Lung (tissue), 11 donors: ENCODE measurements at regions not wholly inside any gene's neighbourhood (a gene's known extent, or its start where the extent isn't known, plus 50 kb on each side); places are given as distances from the start of the nearest gene placed in this dataset.
"Not testable (repeated sequence)": the region's sequence is repeated elsewhere in the genome, so short reads cannot be mapped to it uniquely, and the experiment has no call there.

Experiments used
- ATAC-seq: fragments of 200-7000 bp; cut with Tn5 transposase; one replicate; pipeline ENCODE4 v1.9.1; 2020; ENCODE audit warnings: moderate number of reproducible peaks; ENCODE audit not compliant: insufficient read depth, low FRiP score
- DNase-seq, 3 donors: peaks; one replicate each; pipeline ENCODE4 v3.0.0-alpha.2; 2013 to 2017
- H3K27ac ChIP-seq, 2 donors: one replicate each; pipeline ENCODE4 v1.5.1; 2013; ENCODE audit warnings: mild to moderate bottlenecking in 2 of 2, moderate library complexity in 2 of 2, control low read depth in 1 of 2, inconsistent platforms in 1 of 2, low read depth in 1 of 2, low read length in 1 of 2
- H3K27me3 ChIP-seq, 3 donors: one replicate each; pipeline ENCODE4 v1.5.1; 2013; ENCODE audit warnings: low read length in 2 of 3; ENCODE audit not compliant: control insufficient read depth in 3 of 3, insufficient read depth in 3 of 3
- H3K36me3 ChIP-seq, 4 donors: one replicate each; pipeline ENCODE4 v1.5.1; 2013; ENCODE audit warnings: low read length in 4 of 4, mild to moderate bottlenecking in 1 of 4, moderate library complexity in 1 of 4; ENCODE audit not compliant: control insufficient read depth in 4 of 4, insufficient read depth in 4 of 4
- H3K4me1 ChIP-seq, 5 donors: one replicate each; pipeline ENCODE4 v1.5.1; 2013; ENCODE audit warnings: low read length in 5 of 5, mild to moderate bottlenecking in 2 of 5, moderate library complexity in 1 of 5; ENCODE audit not compliant: control insufficient read depth in 5 of 5, insufficient read depth in 5 of 5
- H3K4me3 ChIP-seq: one replicate; pipeline ENCODE4 v1.5.1; 2013; ENCODE audit warnings: mild to moderate bottlenecking, control low read depth, moderate library complexity
- H3K9ac ChIP-seq, 2 donors: one replicate each; pipeline ENCODE4 v1.5.1; 2013; ENCODE audit warnings: low read length in 2 of 2, control low read depth in 1 of 2; ENCODE audit not compliant: insufficient read depth in 1 of 2
- H3K9me3 ChIP-seq, 4 donors: one replicate each; pipeline ENCODE4 v1.5.1; 2013; ENCODE audit warnings: low read length in 3 of 4, mild to moderate bottlenecking in 1 of 4, moderate library complexity in 1 of 4; ENCODE audit not compliant: control insufficient read depth in 4 of 4, insufficient read depth in 3 of 4
- WGBS, 2 donors: extraction: QIAGEN DNeasy Blood & Tissue Kit; methylation state at CpG; one replicate each; pipeline ENCODE4 v1.1.7; 2013; 5-methylcytosine and 5-hydroxymethylcytosine counted together
- TF ChIP-seq, protein P1 (sequence below): IDR thresholded peaks from 2 replicates; pipeline ENCODE4 v1.5.1; 2012; ENCODE audit warnings: mild to moderate bottlenecking; ENCODE audit errors: control extremely low read depth, extremely low read depth
- donor health status: control.
- donor health status: control.
- donor health status: Bipolar disorder and iron deficiency.
- donor health status: healthy.
- donor health status: DM: yes; HTN: yes; CAD: no.

DNA sequence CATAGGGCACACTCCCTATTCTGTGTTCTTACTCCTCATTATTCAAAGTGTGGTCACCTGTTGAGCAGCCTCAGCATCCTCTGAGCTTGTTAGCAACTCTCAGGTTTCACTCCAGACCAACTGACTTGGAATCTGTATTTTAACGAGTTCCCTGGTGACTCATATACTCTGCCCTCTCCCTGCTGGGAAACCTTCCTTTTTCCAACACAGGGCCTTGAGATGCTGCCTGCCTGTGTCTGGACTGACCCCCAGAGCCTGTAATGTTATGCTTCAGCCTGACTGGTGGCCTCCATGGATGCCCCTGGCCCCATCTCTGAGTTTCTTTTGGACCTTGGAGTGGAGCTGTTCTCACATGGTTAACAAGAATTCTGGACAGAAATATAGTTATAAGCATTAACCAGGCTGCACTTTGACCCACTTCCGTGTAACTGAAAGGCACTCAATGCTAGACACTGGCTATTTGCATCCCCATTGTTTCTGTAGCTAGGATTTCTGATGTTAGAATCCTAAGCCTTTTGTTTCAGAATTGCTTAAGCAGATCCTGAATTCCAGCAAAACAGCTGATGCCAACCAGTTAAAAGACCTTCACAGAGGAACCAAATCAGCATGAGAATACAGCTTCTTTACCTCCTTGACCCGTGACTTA is 262.6 kb downstream of the STIM2 start:
- WGBS, 2 donors = 49 to 75% methylated on average over 3 of the region's 3 CpGs
- TF ChIP-seq, protein P1, sequence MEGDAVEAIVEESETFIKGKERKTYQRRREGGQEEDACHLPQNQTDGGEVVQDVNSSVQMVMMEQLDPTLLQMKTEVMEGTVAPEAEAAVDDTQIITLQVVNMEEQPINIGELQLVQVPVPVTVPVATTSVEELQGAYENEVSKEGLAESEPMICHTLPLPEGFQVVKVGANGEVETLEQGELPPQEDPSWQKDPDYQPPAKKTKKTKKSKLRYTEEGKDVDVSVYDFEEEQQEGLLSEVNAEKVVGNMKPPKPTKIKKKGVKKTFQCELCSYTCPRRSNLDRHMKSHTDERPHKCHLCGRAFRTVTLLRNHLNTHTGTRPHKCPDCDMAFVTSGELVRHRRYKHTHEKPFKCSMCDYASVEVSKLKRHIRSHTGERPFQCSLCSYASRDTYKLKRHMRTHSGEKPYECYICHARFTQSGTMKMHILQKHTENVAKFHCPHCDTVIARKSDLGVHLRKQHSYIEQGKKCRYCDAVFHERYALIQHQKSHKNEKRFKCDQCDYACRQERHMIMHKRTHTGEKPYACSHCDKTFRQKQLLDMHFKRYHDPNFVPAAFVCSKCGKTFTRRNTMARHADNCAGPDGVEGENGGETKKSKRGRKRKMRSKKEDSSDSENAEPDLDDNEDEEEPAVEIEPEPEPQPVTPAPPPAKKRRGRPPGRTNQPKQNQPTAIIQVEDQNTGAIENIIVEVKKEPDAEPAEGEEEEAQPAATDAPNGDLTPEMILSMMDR = no peak
- Histone ChIP-seq H3K9me3 (no peaks in the 10 kb centered on the region), H3K27me3 (no peaks in the 10 kb centered on the region), H3K36me3 (no peaks in the 10 kb centered on the region), H3K9ac (no peak overlapping the region), H3K4me3 (no peak overlapping the region), H3K4me1 (no peaks in the 10 kb centered on the region), H3K27ac (no peak overlapping the region)
- ATAC-seq (no peak), DNase-seq (no peak)

DNA sequence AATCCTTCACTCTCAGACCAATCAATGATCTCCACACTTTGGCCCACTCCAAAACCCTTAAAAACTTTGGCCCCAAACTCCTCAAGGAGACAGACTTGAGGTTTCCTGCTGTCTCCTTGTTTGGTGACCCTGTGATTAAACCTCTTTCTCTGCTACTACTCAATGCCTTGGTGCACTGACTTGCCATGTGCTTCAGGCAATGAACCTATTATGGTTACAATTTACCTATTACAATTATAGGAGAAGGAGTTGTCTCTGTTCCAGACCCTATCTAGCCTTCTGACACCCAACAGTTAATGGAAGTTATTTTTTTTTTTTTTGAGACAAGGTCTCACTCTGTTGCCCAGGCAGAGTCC is 263.1 kb downstream of the STIM2 start:
- Histone ChIP-seq H3K9ac (no peak overlapping the region), H3K4me3 (no peak overlapping the region), H3K4me1 (no peaks in the 10 kb centered on the region), H3K36me3 (no peaks in the 10 kb centered on the region), H3K9me3 (no peaks in the 10 kb centered on the region), H3K27me3 (no peaks in the 10 kb centered on the region), H3K27ac (no peak overlapping the region)
- ATAC-seq = no peak
- no peak for DNase-seq
- TF ChIP-seq, protein P1 = no peak

DNA sequence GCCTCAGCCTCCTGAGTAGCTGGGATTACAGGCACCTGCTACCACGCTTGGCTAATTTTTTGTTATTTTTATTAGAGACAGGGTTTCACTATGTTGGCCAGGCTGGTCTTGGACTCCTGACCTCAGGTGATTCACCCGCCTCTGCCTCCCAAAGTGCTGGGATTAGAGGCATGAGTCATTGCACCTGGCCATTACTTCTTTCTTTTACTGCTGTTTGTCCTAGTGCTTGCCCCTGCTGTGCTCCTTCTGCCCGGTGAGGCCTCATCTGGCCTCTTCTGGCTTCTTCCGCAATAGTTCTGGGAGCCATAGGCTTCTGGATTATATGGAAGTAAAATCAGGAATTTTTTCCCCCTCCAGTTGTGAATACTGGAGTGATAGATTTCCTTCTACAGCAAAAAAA is 266.3 kb downstream of the STIM2 start:
- not testable (repeated sequence) for H3K4me1 ChIP-seq
- 92 to 94% methylated on average over 4 of the region's 4 CpGs for WGBS, 2 donors

DNA sequence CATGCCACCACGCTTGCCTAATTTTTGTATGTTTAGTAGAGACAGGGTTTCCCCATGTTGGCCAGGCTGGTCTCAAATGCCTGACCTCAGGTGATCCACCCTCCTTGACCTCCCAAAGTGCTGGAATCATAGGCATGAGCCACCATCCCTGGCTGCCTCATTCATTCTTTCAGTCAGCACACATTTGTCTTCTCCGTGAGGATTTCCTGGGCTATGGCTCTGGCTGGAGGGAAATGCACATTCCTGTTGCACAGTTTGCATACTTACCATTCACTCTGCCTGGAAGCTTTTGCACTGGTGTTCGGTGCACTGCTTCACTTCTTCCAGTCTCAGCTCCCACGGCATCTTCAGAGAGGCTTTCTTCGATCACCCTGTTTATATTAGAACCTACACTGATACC is 267.8 kb downstream of the STIM2 start:
- Histone ChIP-seq H3K9me3 (no peaks in the 10 kb centered on the region), H3K27me3 (no peaks in the 10 kb centered on the region), H3K9ac (no peak overlapping the region), H3K27ac (no peak overlapping the region), H3K4me1 (no peaks in the 10 kb centered on the region), H3K4me3 (no peak overlapping the region), H3K36me3 (no peaks in the 10 kb centered on the region)
- 79 to 92% methylated on average over 5 of the region's 5 CpGs for WGBS, 2 donors
- DNase-seq = no peak
- ATAC-seq = no peak
- TF ChIP-seq, protein P1 = no peak

More for the DNA sequence above, 266.3 kb downstream of the STIM2 start:
- H3K27ac ChIP-seq, H3K36me3 ChIP-seq, ATAC-seq, H3K9ac ChIP-seq, H3K27me3 ChIP-seq, DNase-seq, H3K9me3 ChIP-seq, H3K4me3 ChIP-seq: not testable (repeated sequence)
